ENCODE measurements at regions not wholly inside any gene's neighbourhood (a gene's known extent, or its start where the extent isn't known, plus 50 kb on each side); places are given as distances from the start of the nearest gene placed in this dataset.

DNA sequence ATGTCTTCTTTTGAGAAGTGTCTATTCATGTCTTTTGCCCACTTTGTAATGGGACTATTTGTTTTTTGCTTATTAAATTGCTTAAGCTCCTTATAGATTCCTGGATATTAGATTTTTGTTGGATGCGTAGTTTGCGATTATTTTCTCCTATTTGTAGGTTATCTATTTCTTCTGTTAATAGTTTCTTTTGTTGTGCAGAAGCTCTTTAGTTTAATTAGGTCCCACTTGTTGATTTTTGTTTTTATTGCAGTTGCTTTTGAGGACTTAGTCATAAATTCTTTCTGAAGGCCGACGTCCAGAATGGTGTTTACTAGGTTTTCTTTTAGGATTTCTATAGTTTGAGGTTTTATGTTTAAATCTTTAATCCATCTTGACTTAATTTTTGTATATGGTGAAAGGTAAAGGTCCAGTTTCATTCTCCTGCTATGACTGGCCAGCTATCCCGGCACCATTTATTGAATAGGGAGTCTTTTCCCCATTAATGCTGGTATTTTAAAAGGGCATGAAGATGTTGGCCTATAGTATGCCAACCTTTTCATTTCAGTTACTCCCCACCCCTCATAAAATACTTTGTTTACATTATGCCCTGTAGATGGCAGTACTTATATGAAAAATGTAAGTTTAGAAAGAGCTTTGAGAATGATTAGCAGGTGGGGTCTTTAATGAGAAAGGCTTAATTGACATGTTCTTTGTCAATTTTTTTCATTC is 62.9 kb upstream of the PSMA6 start:
- Histone ChIP-seq H3K27ac (no peak overlapping the region), H3K36me3 (no peaks in the 10 kb centered on the region), H3K4me3 (no peak overlapping the region), H3K9me3 (no peaks in the 10 kb centered on the region), H3K27me3 (no peaks in the 10 kb centered on the region), H3K4me1 (no peaks in the 10 kb centered on the region)
- intact Hi-C loops (cut with DNase I; ENCODE audit: low total_unique reads), result no loop called here
- DNase-seq, result no peak
- TF ChIP-seq, protein P1, sequence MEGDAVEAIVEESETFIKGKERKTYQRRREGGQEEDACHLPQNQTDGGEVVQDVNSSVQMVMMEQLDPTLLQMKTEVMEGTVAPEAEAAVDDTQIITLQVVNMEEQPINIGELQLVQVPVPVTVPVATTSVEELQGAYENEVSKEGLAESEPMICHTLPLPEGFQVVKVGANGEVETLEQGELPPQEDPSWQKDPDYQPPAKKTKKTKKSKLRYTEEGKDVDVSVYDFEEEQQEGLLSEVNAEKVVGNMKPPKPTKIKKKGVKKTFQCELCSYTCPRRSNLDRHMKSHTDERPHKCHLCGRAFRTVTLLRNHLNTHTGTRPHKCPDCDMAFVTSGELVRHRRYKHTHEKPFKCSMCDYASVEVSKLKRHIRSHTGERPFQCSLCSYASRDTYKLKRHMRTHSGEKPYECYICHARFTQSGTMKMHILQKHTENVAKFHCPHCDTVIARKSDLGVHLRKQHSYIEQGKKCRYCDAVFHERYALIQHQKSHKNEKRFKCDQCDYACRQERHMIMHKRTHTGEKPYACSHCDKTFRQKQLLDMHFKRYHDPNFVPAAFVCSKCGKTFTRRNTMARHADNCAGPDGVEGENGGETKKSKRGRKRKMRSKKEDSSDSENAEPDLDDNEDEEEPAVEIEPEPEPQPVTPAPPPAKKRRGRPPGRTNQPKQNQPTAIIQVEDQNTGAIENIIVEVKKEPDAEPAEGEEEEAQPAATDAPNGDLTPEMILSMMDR (IDR thresholded peaks at IDR 0.05), result peak in 3 of 4 experiments; percentile 11 to 31 (median 23)
- TF ChIP-seq POLR2A (IDR thresholded peaks at IDR 0.05), result no peak

DNA sequence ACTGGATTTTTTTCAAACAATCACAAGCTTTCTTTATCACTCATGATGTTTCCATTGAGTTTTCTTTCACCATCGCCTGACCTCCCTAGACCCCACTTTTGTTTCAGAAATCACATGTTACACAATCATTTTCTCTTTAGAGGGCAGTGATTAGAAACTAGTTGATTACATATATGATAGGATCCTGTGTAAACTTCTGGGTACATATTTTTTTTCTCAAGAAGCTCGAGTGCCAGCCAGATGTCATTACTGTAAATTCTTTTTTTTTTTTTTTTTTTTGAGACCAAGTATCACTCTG is 62.4 kb upstream of the PSMA6 start:
- Histone ChIP-seq H3K27ac (no peak overlapping the region), H3K4me3 (no peak overlapping the region), H3K4me1 (no peaks in the 10 kb centered on the region), H3K9me3 (no peaks in the 10 kb centered on the region), H3K36me3 (no peaks in the 10 kb centered on the region), H3K27me3 (no peaks in the 10 kb centered on the region)
- TF ChIP-seq, protein P1 (IDR thresholded peaks at IDR 0.05), result no peak
- no peak for DNase-seq
- intact Hi-C loops (cut with DNase I; ENCODE audit: low total_unique reads), result no loop called here

DNA sequence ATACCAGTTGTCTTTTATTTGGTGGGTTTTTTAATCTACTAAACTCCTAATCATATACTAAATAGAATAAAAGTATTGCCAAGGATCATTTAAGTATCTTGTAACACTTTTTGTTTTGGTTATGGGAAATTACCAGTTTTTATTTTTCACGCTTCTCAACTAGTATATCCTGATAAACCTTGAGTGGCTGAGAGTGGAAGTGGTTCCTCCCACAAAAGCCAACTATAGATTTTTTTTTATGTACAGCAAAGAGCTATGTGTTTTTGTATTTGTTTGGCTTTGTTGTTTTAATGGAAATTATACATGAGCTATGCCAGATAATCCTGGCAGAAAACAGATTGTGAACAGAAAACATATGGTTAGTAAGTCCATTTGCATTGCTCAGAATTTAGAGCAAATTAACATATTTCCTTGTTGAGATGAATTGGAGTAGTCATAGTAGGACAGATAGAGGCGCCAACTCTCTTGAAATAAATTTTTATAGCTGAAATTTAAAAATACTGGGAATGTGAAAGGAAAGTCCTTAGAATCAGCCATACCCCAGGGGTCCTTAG is 60.9 kb upstream of the PSMA6 start:
- no peak overlapping the region for H3K27ac ChIP-seq
- H3K4me3 ChIP-seq, result no peak overlapping the region
- no peak for TF ChIP-seq POLR2A (IDR thresholded peaks at IDR 0.05)
- TF ChIP-seq, protein P1 (IDR thresholded peaks at IDR 0.05), result no peak
- DNase-seq, result no peak
- no peaks in the 10 kb centered on the region for H3K27me3 ChIP-seq
- intact Hi-C loops (cut with DNase I; ENCODE audit: low total_unique reads), result no loop called here
- H3K36me3 ChIP-seq, result no peaks in the 10 kb centered on the region
- H3K9me3 ChIP-seq, result no peaks in the 10 kb centered on the region
- no peaks in the 10 kb centered on the region for H3K4me1 ChIP-seq

DNA sequence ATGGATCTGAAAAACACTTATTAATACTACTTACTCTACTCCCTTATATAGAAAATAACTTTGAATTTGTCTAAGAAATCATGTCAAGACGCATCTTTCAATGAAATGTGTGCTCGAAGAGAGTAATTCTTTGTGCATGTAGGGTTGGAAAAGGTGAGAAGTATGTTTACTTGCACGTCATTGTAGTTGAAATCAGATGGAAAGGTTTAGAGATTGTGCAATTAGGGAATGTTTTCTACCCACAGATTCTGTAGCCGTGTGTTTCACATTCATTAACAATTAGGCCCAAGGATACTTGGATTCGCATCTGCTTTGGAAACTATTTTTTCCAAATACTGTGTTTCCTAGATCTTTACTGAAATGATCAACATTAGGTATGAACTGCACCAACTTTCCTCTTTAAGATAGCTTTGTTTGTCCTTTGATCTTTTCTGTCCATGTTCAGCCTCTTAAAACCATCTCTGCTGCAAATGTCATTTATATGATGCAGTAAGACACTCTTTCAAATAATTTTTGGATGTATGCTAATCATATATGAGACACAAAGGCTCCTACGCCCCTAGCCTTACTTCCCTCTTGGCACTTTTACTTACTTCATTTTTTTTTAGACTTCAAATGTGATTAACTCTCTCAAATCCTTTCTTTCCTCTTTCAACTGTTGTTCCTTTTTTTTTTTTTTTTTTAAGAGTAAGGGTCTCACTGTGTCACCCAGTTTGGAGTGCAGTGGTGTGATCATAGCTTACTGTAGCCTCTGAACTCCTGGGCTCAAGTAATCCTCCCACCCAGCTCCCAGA is 58.0 kb upstream of the PSMA6 start:
- no peaks in the 10 kb centered on the region for H3K36me3 ChIP-seq
- no peak overlapping the region for H3K27ac ChIP-seq
- H3K4me1 ChIP-seq, result no peaks in the 10 kb centered on the region
- H3K27me3 ChIP-seq, result no peaks in the 10 kb centered on the region
- no peak overlapping the region for H3K4me3 ChIP-seq
- no peak for DNase-seq
- H3K9me3 ChIP-seq, result no peaks in the 10 kb centered on the region
- intact Hi-C loops (cut with DNase I; ENCODE audit: low total_unique reads), result no loop called here
- TF ChIP-seq, protein P1 (IDR thresholded peaks at IDR 0.05), result no peak
- TF ChIP-seq POLR2A (IDR thresholded peaks at IDR 0.05), result no peak

DNA sequence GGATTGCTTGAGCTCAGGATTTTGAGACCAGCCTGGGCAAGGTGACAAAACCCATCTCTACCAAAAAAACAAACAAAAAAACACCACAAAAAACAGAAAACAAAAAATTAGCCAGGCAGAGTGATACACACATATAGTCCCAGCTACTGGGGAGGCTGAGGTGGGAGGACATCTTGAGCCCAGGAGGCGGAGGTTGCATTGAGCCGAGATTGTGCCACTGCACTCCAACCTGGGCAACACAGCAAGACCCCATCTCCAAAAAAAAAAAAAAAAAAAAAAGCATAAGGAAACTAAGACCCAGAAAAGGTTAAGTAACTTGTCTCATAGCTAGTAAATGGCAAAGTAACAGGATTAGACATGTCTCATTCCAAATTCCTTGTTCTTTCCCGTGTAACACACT is 56.3 kb upstream of the PSMA6 start:
- intact Hi-C loops (cut with DNase I; ENCODE audit: low total_unique reads), result no loop called here
- TF ChIP-seq, protein P1 (IDR thresholded peaks at IDR 0.05), result no peak
- no peak for TF ChIP-seq POLR2A (IDR thresholded peaks at IDR 0.05)

More for the DNA sequence above, 56.3 kb upstream of the PSMA6 start:
- Histone ChIP-seq H3K27me3 (no peaks in the 10 kb centered on the region), H3K4me3 (no peak overlapping the region), H3K9me3 (no peaks in the 10 kb centered on the region), H3K36me3 (no peaks in the 10 kb centered on the region), H3K27ac (no peak overlapping the region), H3K4me1 (no peaks in the 10 kb centered on the region)
- DNase-seq, result no peak

All from uterus (tissue), 3 donors.